SK-N-SH (cell line): ENCODE measurements at regions not wholly inside any gene's neighbourhood (a gene's known extent, or its start where the extent isn't known, plus 50 kb on each side); places are given as distances from the start of the nearest gene placed in this dataset.

Experiments used
- CHD2 ChIP-seq: fragments of 150-350 bp; IDR thresholded peaks from 2 replicates; pipeline ENCODE4 v1.6.1; 2018; ENCODE audit warnings: low read length; ENCODE audit not compliant: partially characterized antibody
- FOSL2 ChIP-seq: IDR thresholded peaks from 2 replicates; pipeline ENCODE4 v1.4.0; 2012; ENCODE audit warnings: low read depth, mild to moderate bottlenecking, moderate library complexity, borderline replicate concordance
- NRF1 ChIP-seq: IDR thresholded peaks from 2 replicates; pipeline ENCODE4 v1.6.1; 2012; ENCODE audit warnings: low read depth, mild to moderate bottlenecking, low read length
- POLR2AphosphoS5 ChIP-seq: IDR thresholded peaks from 2 replicates; pipeline ENCODE4 v1.6.1; 2012; ENCODE audit warnings: low read depth, low read length
- RXRA ChIP-seq: IDR thresholded peaks from 2 replicates; pipeline ENCODE4 v1.4.0; 2012; ENCODE audit warnings: low read depth, mild to moderate bottlenecking, borderline replicate concordance
- TEAD4 ChIP-seq: IDR thresholded peaks from 2 replicates; pipeline ENCODE4 v1.4.0; 2012; ENCODE audit warnings: mild to moderate bottlenecking, borderline replicate concordance; ENCODE audit not compliant: insufficient read depth
- YY1 ChIP-seq: IDR thresholded peaks from 2 replicates; pipeline ENCODE4 v1.4.0; 2012; ENCODE audit warnings: low read depth, mild to moderate bottlenecking
- TF ChIP-seq, protein P1 (sequence below): fragments of 200-600 bp; sonication (generic); IDR thresholded peaks from 2 replicates; pipeline ENCODE4 v1.6.1; 2017; ENCODE audit warnings: antibody characterized with exemption, mild to moderate bottlenecking, moderate library complexity
- TF ChIP-seq, protein P2 (sequence below): IDR thresholded peaks from 2 replicates; pipeline ENCODE4 v1.4.0; 2012; ENCODE audit warnings: low read depth

DNA sequence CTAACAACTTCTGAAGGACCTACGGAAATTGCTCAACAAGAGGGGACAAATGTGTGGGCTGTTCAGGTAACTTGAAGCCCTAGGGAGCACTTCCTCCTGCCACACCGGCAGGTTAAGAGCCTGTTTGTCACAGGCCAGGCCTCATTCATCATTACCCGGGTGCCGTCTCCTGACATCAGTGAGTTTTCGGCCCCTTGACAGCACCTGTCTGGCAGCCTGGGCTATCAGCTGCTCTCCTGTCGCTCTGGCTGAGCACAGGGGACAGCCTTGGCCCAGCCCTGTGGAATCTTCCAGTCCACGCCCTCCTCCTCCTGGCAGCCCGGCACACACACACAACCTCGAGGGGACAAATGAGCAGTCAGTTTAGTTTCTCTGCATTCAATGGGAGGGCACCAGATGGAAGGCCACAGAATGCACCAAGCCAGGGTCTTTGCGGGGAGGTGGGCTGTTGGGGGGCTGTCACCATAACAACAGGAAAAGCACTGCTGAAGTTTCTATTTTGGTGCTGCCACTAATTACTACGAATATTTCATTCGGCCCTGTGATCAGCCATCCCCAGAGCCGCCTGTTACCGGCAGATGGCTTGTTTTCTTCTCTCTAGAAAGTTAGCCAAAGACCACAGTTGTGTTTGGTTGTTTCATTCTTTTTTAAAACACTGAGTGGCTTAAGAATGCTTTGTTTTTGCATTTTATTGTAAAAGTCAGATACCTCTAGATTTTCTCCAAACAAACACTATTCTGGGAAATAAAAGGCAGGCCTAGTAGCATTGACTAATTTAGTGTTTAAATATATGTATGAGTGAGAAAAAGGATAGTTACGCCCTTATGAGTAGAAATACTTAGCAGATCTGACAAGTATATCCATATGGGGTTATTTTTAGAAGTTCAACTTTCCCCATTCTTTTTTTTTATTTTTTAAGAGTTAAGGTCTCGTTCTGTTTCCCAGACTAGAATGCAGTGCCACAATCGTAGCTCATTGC is 189.9 kb upstream of the NDUFV2 start:
- no peak for TF ChIP-seq FOSL2
- TF ChIP-seq, protein P1, sequence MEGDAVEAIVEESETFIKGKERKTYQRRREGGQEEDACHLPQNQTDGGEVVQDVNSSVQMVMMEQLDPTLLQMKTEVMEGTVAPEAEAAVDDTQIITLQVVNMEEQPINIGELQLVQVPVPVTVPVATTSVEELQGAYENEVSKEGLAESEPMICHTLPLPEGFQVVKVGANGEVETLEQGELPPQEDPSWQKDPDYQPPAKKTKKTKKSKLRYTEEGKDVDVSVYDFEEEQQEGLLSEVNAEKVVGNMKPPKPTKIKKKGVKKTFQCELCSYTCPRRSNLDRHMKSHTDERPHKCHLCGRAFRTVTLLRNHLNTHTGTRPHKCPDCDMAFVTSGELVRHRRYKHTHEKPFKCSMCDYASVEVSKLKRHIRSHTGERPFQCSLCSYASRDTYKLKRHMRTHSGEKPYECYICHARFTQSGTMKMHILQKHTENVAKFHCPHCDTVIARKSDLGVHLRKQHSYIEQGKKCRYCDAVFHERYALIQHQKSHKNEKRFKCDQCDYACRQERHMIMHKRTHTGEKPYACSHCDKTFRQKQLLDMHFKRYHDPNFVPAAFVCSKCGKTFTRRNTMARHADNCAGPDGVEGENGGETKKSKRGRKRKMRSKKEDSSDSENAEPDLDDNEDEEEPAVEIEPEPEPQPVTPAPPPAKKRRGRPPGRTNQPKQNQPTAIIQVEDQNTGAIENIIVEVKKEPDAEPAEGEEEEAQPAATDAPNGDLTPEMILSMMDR, result no peak
- TF ChIP-seq, protein P2, sequence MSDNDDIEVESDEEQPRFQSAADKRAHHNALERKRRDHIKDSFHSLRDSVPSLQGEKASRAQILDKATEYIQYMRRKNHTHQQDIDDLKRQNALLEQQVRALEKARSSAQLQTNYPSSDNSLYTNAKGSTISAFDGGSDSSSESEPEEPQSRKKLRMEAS, result no peak
- no peak for TF ChIP-seq NRF1
- no peak for TF ChIP-seq RXRA
- TF ChIP-seq YY1, result no peak
- no peak for TF ChIP-seq CHD2
- TF ChIP-seq POLR2AphosphoS5, result no peak
- no peak for TF ChIP-seq TEAD4
